ENCODE measurements at regions not wholly inside any gene's neighbourhood (a gene's known extent, or its start where the extent isn't known, plus 50 kb on each side); places are given as distances from the start of the nearest gene placed in this dataset.

GRCh38 chr5:39640552-39640951 lies 215.8 kb upstream of the DAB2 start:
- no peak for TF ChIP-seq CTCF (IDR thresholded peaks at IDR 0.05; ENCODE audit: borderline replicate concordance, extremely low read depth, insufficient read depth)
- H3K4me3 ChIP-seq (ENCODE audit: low read length in 3 of 3): no peak overlapping the region
- H3K27me3 ChIP-seq (ENCODE audit: control insufficient read depth, insufficient read depth, low read length): no peaks in the 10 kb centered on the region
- DNase-seq (no peak), FAIRE-seq (no peak)
- H3K4me1 ChIP-seq (ENCODE audit: control insufficient read depth in 2 of 3, insufficient read depth in 2 of 3, low read depth in 1 of 3, low read length in 3 of 3): no peaks in the 10 kb centered on the region
- H3K27ac ChIP-seq (ENCODE audit: low read depth in 2 of 2, low read length in 2 of 2): no peak overlapping the region
- H3K9ac ChIP-seq (ENCODE audit: low read length in 3 of 3): no peak overlapping the region
- no peaks in the 10 kb centered on the region for H3K36me3 ChIP-seq (ENCODE audit: control insufficient read depth in 2 of 3, insufficient read depth in 3 of 3, low read length in 3 of 3)
- peaks cover 0 to 3% (median 0%) of the 10 kb centered on the region in 3 donors for H3K9me3 ChIP-seq (ENCODE audit: control insufficient read depth in 2 of 3, insufficient read depth in 1 of 3, low read length in 3 of 3)
- intact Hi-C loops (cut with DNase I): no loop called here

- no peak for TF ChIP-seq CTCF (IDR thresholded peaks at IDR 0.05; ENCODE audit: borderline replicate concordance, extremely low read depth, insufficient read depth)
- intact Hi-C loops (cut with DNase I): no loop called here
- no peak overlapping the region for H3K27ac ChIP-seq (ENCODE audit: low read depth in 2 of 2, low read length in 2 of 2)
Observed at GRCh38 chr5:39639618-39640089, 214.9 kb upstream of the DAB2 start.

GRCh38 chr5:39638813-39639212 lies 214.0 kb upstream of the DAB2 start:
- intact Hi-C loops (cut with DNase I): no loop called here
- FAIRE-seq (no peak), DNase-seq (no peak)
- H3K4me3 ChIP-seq (ENCODE audit: low read length in 3 of 3): no peak overlapping the region
- no peaks in the 10 kb centered on the region for H3K36me3 ChIP-seq (ENCODE audit: control insufficient read depth in 2 of 3, insufficient read depth in 3 of 3, low read length in 3 of 3)
- no peaks in the 10 kb centered on the region for H3K27me3 ChIP-seq (ENCODE audit: control insufficient read depth, insufficient read depth, low read length)
- no peak overlapping the region for H3K9ac ChIP-seq (ENCODE audit: low read length in 3 of 3)
- H3K4me1 ChIP-seq (ENCODE audit: control insufficient read depth in 2 of 3, insufficient read depth in 2 of 3, low read depth in 1 of 3, low read length in 3 of 3): no peaks in the 10 kb centered on the region
- TF ChIP-seq CTCF (IDR thresholded peaks at IDR 0.05; ENCODE audit: borderline replicate concordance, extremely low read depth, insufficient read depth): no peak
- peaks cover 0 to 3% (median 0%) of the 10 kb centered on the region in 3 donors for H3K9me3 ChIP-seq (ENCODE audit: control insufficient read depth in 2 of 3, insufficient read depth in 1 of 3, low read length in 3 of 3)
- no peak overlapping the region for H3K27ac ChIP-seq (ENCODE audit: low read depth in 2 of 2, low read length in 2 of 2)

More at GRCh38 chr5:39639618-39640089, 214.9 kb upstream of the DAB2 start:
- no peaks in the 10 kb centered on the region for H3K36me3 ChIP-seq (ENCODE audit: control insufficient read depth in 2 of 3, insufficient read depth in 3 of 3, low read length in 3 of 3)
- DNase-seq (no peak), FAIRE-seq (no peak)
- H3K4me3 ChIP-seq (ENCODE audit: low read length in 3 of 3): no peak overlapping the region
- H3K9ac ChIP-seq (ENCODE audit: low read length in 3 of 3): no peak overlapping the region
- H3K9me3 ChIP-seq (ENCODE audit: control insufficient read depth in 2 of 3, insufficient read depth in 1 of 3, low read length in 3 of 3): peaks cover 0 to 3% (median 0%) of the 10 kb centered on the region in 3 donors
- no peaks in the 10 kb centered on the region for H3K27me3 ChIP-seq (ENCODE audit: control insufficient read depth, insufficient read depth, low read length)
- no peaks in the 10 kb centered on the region for H3K4me1 ChIP-seq (ENCODE audit: control insufficient read depth in 2 of 3, insufficient read depth in 2 of 3, low read depth in 1 of 3, low read length in 3 of 3)

- TF ChIP-seq CTCF (IDR thresholded peaks at IDR 0.05; ENCODE audit: borderline replicate concordance, extremely low read depth, insufficient read depth): no peak
- FAIRE-seq (no peak), DNase-seq (no peak)
- Histone ChIP-seq H3K4me3 (ENCODE audit: low read length in 3 of 3) (no peak overlapping the region), H3K4me1 (ENCODE audit: control insufficient read depth in 2 of 3, insufficient read depth in 2 of 3, low read depth in 1 of 3, low read length in 3 of 3) (no peaks in the 10 kb centered on the region), H3K27ac (ENCODE audit: low read depth in 2 of 2, low read length in 2 of 2) (no peak overlapping the region), H3K9me3 (ENCODE audit: control insufficient read depth in 2 of 3, insufficient read depth in 1 of 3, low read length in 3 of 3) (no peaks in the 10 kb centered on the region), H3K36me3 (ENCODE audit: control insufficient read depth in 2 of 3, insufficient read depth in 3 of 3, low read length in 3 of 3) (no peaks in the 10 kb centered on the region), H3K27me3 (ENCODE audit: control insufficient read depth, insufficient read depth, low read length) (no peaks in the 10 kb centered on the region), H3K9ac (ENCODE audit: low read length in 3 of 3) (no peak overlapping the region)
- intact Hi-C loops (cut with DNase I): no loop called here
Observed at GRCh38 chr5:39633057-39633456, 208.3 kb upstream of the DAB2 start.
